ENCODE measurements at regions not wholly inside any gene's neighbourhood (a gene's known extent, or its start where the extent isn't known, plus 50 kb on each side); places are given as distances from the start of the nearest gene placed in this dataset.

GRCh38 chr6:84842525-84843166 lies 78.2 kb upstream of the TBX18 start:
- TF ChIP-seq POLR2A (IDR thresholded peaks at IDR 0.05) (no peak), CTCF (IDR thresholded peaks at IDR 0.05) (no peak)
